Epithelial cell of prostate (primary cell): ENCODE measurements at regions not wholly inside any gene's neighbourhood (a gene's known extent, or its start where the extent isn't known, plus 50 kb on each side); places are given as distances from the start of the nearest gene placed in this dataset.

ENCODE experiments used
- DNase-seq: peaks from one replicate; pipeline ENCODE4 v3.0.0-alpha.2; 2011; ENCODE audit warnings: low read depth, low spot score
- H3K27ac ChIP-seq: fragments of 450-650 bp; 2 replicates; pipeline ENCODE4 v1.5.1; 2017; ENCODE audit warnings: mild to moderate bottlenecking

- no peak overlapping the region for H3K27ac ChIP-seq
- DNase-seq: no peak
Measured at GRCh38 chr11:134560066-134560465, 148.0 kb upstream of the B3GAT1 start.

- DNase-seq: no peak
- no peak overlapping the region for H3K27ac ChIP-seq
Measured at GRCh38 chr11:134559602-134559962, 147.5 kb upstream of the B3GAT1 start.

GRCh38 chr11:134558916-134559601 lies 147.0 kb upstream of the B3GAT1 start:
- no peak for DNase-seq

GRCh38 chr11:134558258-134558835 lies 146.3 kb upstream of the B3GAT1 start:
- no peak for DNase-seq
- H3K27ac ChIP-seq: no peak overlapping the region

More at GRCh38 chr11:134558916-134559601, 147.0 kb upstream of the B3GAT1 start:
- H3K27ac ChIP-seq: no peak overlapping the region

GRCh38 chr11:134557571-134558257 lies 145.7 kb upstream of the B3GAT1 start:
- DNase-seq: no peak
- no peak overlapping the region for H3K27ac ChIP-seq

GRCh38 chr11:134556186-134556585 lies 144.1 kb upstream of the B3GAT1 start:
- H3K27ac ChIP-seq: no peak overlapping the region
- no peak for DNase-seq

GRCh38 chr11:134555510-134555909 lies 143.5 kb upstream of the B3GAT1 start:
- no peak for DNase-seq

GRCh38 chr11:134554861-134555260 lies 142.8 kb upstream of the B3GAT1 start:
- H3K27ac ChIP-seq: no peak overlapping the region
- DNase-seq: no peak

More at GRCh38 chr11:134555510-134555909, 143.5 kb upstream of the B3GAT1 start:
- no peak overlapping the region for H3K27ac ChIP-seq

- DNase-seq: no peak
- H3K27ac ChIP-seq: no peak overlapping the region
Measured at GRCh38 chr11:134554106-134554505, 142.1 kb upstream of the B3GAT1 start.

- no peak overlapping the region for H3K27ac ChIP-seq
- DNase-seq: no peak
Measured at GRCh38 chr11:134552749-134553148, 140.7 kb upstream of the B3GAT1 start.

- H3K27ac ChIP-seq: no peak overlapping the region
- no peak for DNase-seq
Measured at GRCh38 chr11:134545521-134545920, 133.5 kb upstream of the B3GAT1 start.

GRCh38 chr11:134544095-134544815 lies 132.2 kb upstream of the B3GAT1 start:
- no peak overlapping the region for H3K27ac ChIP-seq
- DNase-seq: no peak

GRCh38 chr11:134543645-134544044 lies 131.6 kb upstream of the B3GAT1 start:
- no peak for DNase-seq
- H3K27ac ChIP-seq: no peak overlapping the region

GRCh38 chr11:134543241-134543640 lies 131.2 kb upstream of the B3GAT1 start:
- no peak for DNase-seq

GRCh38 chr11:134542401-134543165 lies 130.5 kb upstream of the B3GAT1 start:
- H3K27ac ChIP-seq: peak overlapping the region; percentile 19
- no peak for DNase-seq

More at GRCh38 chr11:134543241-134543640, 131.2 kb upstream of the B3GAT1 start:
- H3K27ac ChIP-seq: no peak overlapping the region

GRCh38 chr11:134541951-134542350 lies 129.9 kb upstream of the B3GAT1 start:
- H3K27ac ChIP-seq: peak overlapping the region; percentile 19
- DNase-seq: no peak

- H3K27ac ChIP-seq: peak overlapping the region; percentile 19
- DNase-seq: no peak
Measured at GRCh38 chr11:134541355-134541754, 129.3 kb upstream of the B3GAT1 start.

GRCh38 chr11:134539285-134539684 lies 127.2 kb upstream of the B3GAT1 start:
- DNase-seq: no peak
- no peak overlapping the region for H3K27ac ChIP-seq

GRCh38 chr11:134538742-134539141 lies 126.7 kb upstream of the B3GAT1 start:
- no peak for DNase-seq
- H3K27ac ChIP-seq: no peak overlapping the region

- no peak overlapping the region for H3K27ac ChIP-seq
- DNase-seq: no peak
Measured at GRCh38 chr11:134537941-134538340, 125.9 kb upstream of the B3GAT1 start.
